SKM-1 (cell line): ENCODE measurements at regions not wholly inside any gene's neighbourhood (a gene's known extent, or its start where the extent isn't known, plus 50 kb on each side); places are given as distances from the start of the nearest gene placed in this dataset.

ENCODE experiments used
- DNase-seq: peaks from one replicate; lab custom pipeline; 2025; ENCODE audit not compliant: unreplicated experiment; lab: John Stamatoyannopoulos, UW

GRCh38 chr1:95966866-95967265 lies 732.9 kb downstream of the RWDD3 start:
- DNase-seq = no peak

GRCh38 chr1:95974586-95974985 lies 740.6 kb downstream of the RWDD3 start:
- no peak for DNase-seq

- DNase-seq = no peak
Measured at GRCh38 chr1:95982711-95983110, 738.9 kb upstream of the PTBP2 start.

GRCh38 chr1:95983831-95984230 lies 737.8 kb upstream of the PTBP2 start:
- no peak for DNase-seq

- DNase-seq = no peak
Measured at GRCh38 chr1:95984798-95985374, 736.7 kb upstream of the PTBP2 start.

- no peak for DNase-seq
Measured at GRCh38 chr1:95990033-95990432, 731.6 kb upstream of the PTBP2 start.

- DNase-seq = no peak
Measured at GRCh38 chr1:95991787-95992520, 729.6 kb upstream of the PTBP2 start.

- DNase-seq = no peak
Measured at GRCh38 chr1:95994643-95995042, 726.9 kb upstream of the PTBP2 start.

GRCh38 chr1:96002201-96002600 lies 719.4 kb upstream of the PTBP2 start:
- no peak for DNase-seq

GRCh38 chr1:96002969-96003964 lies 718.3 kb upstream of the PTBP2 start:
- DNase-seq = no peak

- DNase-seq = no peak
Measured at GRCh38 chr1:96009831-96010434, 711.7 kb upstream of the PTBP2 start.

GRCh38 chr1:96011606-96012005 lies 710.0 kb upstream of the PTBP2 start:
- DNase-seq = no peak

- DNase-seq = no peak
Measured at GRCh38 chr1:96016219-96016618, 705.4 kb upstream of the PTBP2 start.

- no peak for DNase-seq
Measured at GRCh38 chr1:96020378-96020777, 701.2 kb upstream of the PTBP2 start.

GRCh38 chr1:96025062-96025461 lies 696.5 kb upstream of the PTBP2 start:
- DNase-seq = no peak

- no peak for DNase-seq
Measured at GRCh38 chr1:96028071-96028470, 693.5 kb upstream of the PTBP2 start.

GRCh38 chr1:96030312-96030711 lies 691.3 kb upstream of the PTBP2 start:
- no peak for DNase-seq

- DNase-seq = no peak
Measured at GRCh38 chr1:96034006-96034405, 687.6 kb upstream of the PTBP2 start.

GRCh38 chr1:96036763-96037162 lies 684.8 kb upstream of the PTBP2 start:
- no peak for DNase-seq

- no peak for DNase-seq
Measured at GRCh38 chr1:96038636-96039035, 682.9 kb upstream of the PTBP2 start.

- DNase-seq = no peak
Measured at GRCh38 chr1:96039910-96040309, 681.7 kb upstream of the PTBP2 start.
